IMR-90 (cell line): ENCODE measurements at regions not wholly inside any gene's neighbourhood (a gene's known extent, or its start where the extent isn't known, plus 50 kb on each side); places are given as distances from the start of the nearest gene placed in this dataset.

Experiments used
- ATAC-seq: fragments of 200-7000 bp; cut with Tn5 transposase; 2 replicates; pipeline ENCODE4 v1.9.1; 2020; ENCODE audit warnings: low read depth, mild to moderate bottlenecking, moderate library complexity
- BruUV-seq: library from RNA; stranded (reverse); fragments of 400-500 nt; replicated peaks from 2 replicates; lab custom pipeline; 2021; lab: Mats Ljungman, UMichigan
- CTCF ChIA-PET: fragments of 300-600 bp; formaldehyde crosslinking; extraction: SDS; loops from one replicate; lab custom pipeline; 2021; ENCODE audit warnings: antibody characterized with exemption; lab: Yijun Ruan, JAX
- POLR2A ChIA-PET: fragments of 300-600 bp; sonication (Branson Sonifier 250); formaldehyde crosslinking; loops from one replicate; lab custom pipeline; 2022; ENCODE audit warnings: antibody characterized with exemption; ENCODE audit not compliant: unreplicated experiment; lab: Charles Lee
- DNase-seq: peaks from one replicate; pipeline ENCODE4 v3.0.0; 2013
- H2AFZ ChIP-seq: replicated peaks from 2 replicates; pipeline ENCODE3; 2013; ENCODE audit warnings: low read length, mild to moderate bottlenecking; ENCODE audit not compliant: poor library complexity
- H2AK5ac ChIP-seq: 2 replicates; pipeline ENCODE4 v1.6.1; 2013; ENCODE audit warnings: low read depth, low read length, inconsistent platforms
- H2AK9ac ChIP-seq: replicated peaks from 2 replicates; pipeline ENCODE3; 2013; ENCODE audit warnings: mild to moderate bottlenecking, low read depth, low read length, moderate library complexity; ENCODE audit not compliant: poor library complexity
- H2BK120ac ChIP-seq: 2 replicates; pipeline ENCODE4 v1.6.1; 2013; ENCODE audit warnings: low read depth, low read length, inconsistent platforms
- H2BK15ac ChIP-seq: 3 replicates; pipeline ENCODE4 v1.6.1; 2013; ENCODE audit warnings: low read depth, low read length, inconsistent platforms
- H2BK20ac ChIP-seq: 2 replicates; pipeline ENCODE4 v1.6.1; 2013; ENCODE audit warnings: low read depth, mild to moderate bottlenecking, inconsistent platforms, low read length, moderate library complexity
- H2BK5ac ChIP-seq: 2 replicates; pipeline ENCODE4 v1.6.1; 2013; ENCODE audit warnings: mild to moderate bottlenecking, low read depth, low read length, inconsistent platforms; ENCODE audit not compliant: poor library complexity, severe bottlenecking
- H3K14ac ChIP-seq: replicated peaks from 2 replicates; pipeline ENCODE4 v1.6.1; 2013; ENCODE audit warnings: low read depth, low read length, inconsistent platforms
- H3K18ac ChIP-seq: 2 replicates; pipeline ENCODE4 v1.6.1; 2013; ENCODE audit warnings: low read depth, low read length, control low read depth
- H3K23ac ChIP-seq: 2 replicates; pipeline ENCODE4 v1.6.1; 2013; ENCODE audit warnings: low read depth, low read length, inconsistent platforms
- H3K27ac ChIP-seq: 2 replicates; pipeline ENCODE4 v1.5.1; 2013; ENCODE audit warnings: mild to moderate bottlenecking, control low read depth, low read length; ENCODE audit not compliant: insufficient read depth
- H3K27me3 ChIP-seq: 2 replicates; pipeline ENCODE4 v1.6.1; 2013; ENCODE audit warnings: low read length; ENCODE audit not compliant: control insufficient read depth, insufficient read depth
- H3K36me3 ChIP-seq: 2 replicates; pipeline ENCODE4 v1.6.1; 2013; ENCODE audit warnings: low read length, mixed read lengths; ENCODE audit not compliant: control insufficient read depth, insufficient read depth
- H3K4ac ChIP-seq: 2 replicates; pipeline ENCODE4 v1.6.1; 2013; ENCODE audit warnings: low read depth, low read length, inconsistent platforms
- H3K4me1 ChIP-seq: 2 replicates; pipeline ENCODE4 v1.6.1; 2013; ENCODE audit warnings: low read length, mixed read lengths; ENCODE audit not compliant: control insufficient read depth, insufficient read depth
- H3K4me2 ChIP-seq: 2 replicates; pipeline ENCODE4 v1.6.1; 2013; ENCODE audit warnings: low read depth, mild to moderate bottlenecking, control low read depth, low read length, moderate library complexity
- H3K4me3 ChIP-seq: 2 replicates; pipeline ENCODE4 v1.5.1; 2013; ENCODE audit warnings: low read depth, mild to moderate bottlenecking, control low read depth, low read length, moderate library complexity; ENCODE audit not compliant: insufficient read depth
- H3K56ac ChIP-seq: 2 replicates; pipeline ENCODE4 v1.6.1; 2013; ENCODE audit warnings: low read length, inconsistent platforms; ENCODE audit not compliant: insufficient read depth; ENCODE audit errors: extremely low read depth
- H3K79me1 ChIP-seq, 2 experiments: 2 replicates each; pipeline ENCODE4 v1.6.1; 2013; ENCODE audit warnings: low read length in 2 of 2, inconsistent platforms in 1 of 2, low read depth in 1 of 2
- H3K9ac ChIP-seq: 2 replicates; pipeline ENCODE4 v1.6.1; 2013; ENCODE audit warnings: low read depth, low read length, control low read depth
- H3K9me1 ChIP-seq: 2 replicates; pipeline ENCODE4 v1.6.1; 2013; ENCODE audit warnings: low read length, inconsistent platforms; ENCODE audit not compliant: insufficient read depth
- H3K9me3 ChIP-seq: 2 replicates; pipeline ENCODE4 v1.6.1; 2013; ENCODE audit warnings: low read length; ENCODE audit not compliant: control insufficient read depth, insufficient read depth
- H4K20me1 ChIP-seq: 2 replicates; pipeline ENCODE4 v1.6.1; 2013; ENCODE audit warnings: low read length, inconsistent platforms; ENCODE audit not compliant: insufficient read depth
- H4K5ac ChIP-seq: 2 replicates; pipeline ENCODE4 v1.6.1; 2013; ENCODE audit warnings: mild to moderate bottlenecking, low read depth, low read length, control low read depth
- H4K8ac ChIP-seq, 2 experiments: 2 replicates each; pipeline ENCODE4 v1.6.1; 2013; ENCODE audit warnings: low read depth in 2 of 2, low read length in 2 of 2, control low read depth in 1 of 2, inconsistent platforms in 1 of 2
- H4K91ac ChIP-seq: 2 replicates; pipeline ENCODE4 v1.6.1; 2013; ENCODE audit warnings: low read depth, low read length, inconsistent platforms; ENCODE audit not compliant: insufficient read depth
- BHLHE40 ChIP-seq: fragments of 150-350 bp; IDR thresholded peaks from 2 replicates; pipeline ENCODE4 v1.6.1; 2016; ENCODE audit warnings: mild to moderate bottlenecking, low read depth, low read length
- CEBPB ChIP-seq: IDR thresholded peaks from 2 replicates; pipeline ENCODE4 v1.6.1; 2012; ENCODE audit warnings: low read depth, low read length, improper control_type of control experiment
- CHD1 ChIP-seq: IDR thresholded peaks from 2 replicates; pipeline ENCODE4 v1.6.1; 2012; ENCODE audit warnings: low read depth, low read length, improper control_type of control experiment
- CTCF ChIP-seq: conservative IDR thresholded peaks from 2 replicates; pipeline ENCODE4 v1.5.1; 2012; ENCODE audit warnings: mild to moderate bottlenecking, low read depth, low read length, improper control_type of control experiment
- ELK1 ChIP-seq: fragments of 150-350 bp; IDR thresholded peaks from 2 replicates; pipeline ENCODE4 v1.6.1; 2016; ENCODE audit warnings: low read depth, mild to moderate bottlenecking, low read length, moderate library complexity, borderline replicate concordance
- FOS ChIP-seq: fragments of 150-350 bp; IDR thresholded peaks from 2 replicates; pipeline ENCODE4 v1.6.1; 2016; ENCODE audit warnings: low read depth, low read length
- MAFK ChIP-seq: IDR thresholded peaks from 2 replicates; pipeline ENCODE4 v1.6.1; 2012; ENCODE audit warnings: low read depth, low read length, improper control_type of control experiment
- MAZ ChIP-seq: IDR thresholded peaks from 2 replicates; pipeline ENCODE4 v1.6.1; 2012; ENCODE audit warnings: low read depth, mild to moderate bottlenecking, low read length, improper control_type of control experiment, moderate library complexity, borderline replicate concordance
- MXI1 ChIP-seq: IDR thresholded peaks from 2 replicates; pipeline ENCODE4 v1.6.1; 2012; ENCODE audit warnings: low read depth, mild to moderate bottlenecking, low read length, moderate library complexity, borderline replicate concordance
- NFE2L2 ChIP-seq: fragments of 150-350 bp; IDR thresholded peaks from 2 replicates; pipeline ENCODE4 v1.6.1; 2016; ENCODE audit warnings: low read depth, mild to moderate bottlenecking, low read length
- POLR2A ChIP-seq: IDR thresholded peaks from 2 replicates; pipeline ENCODE4 v1.6.1; 2012; ENCODE audit warnings: mild to moderate bottlenecking, low read depth, low read length
- RAD21 ChIP-seq: IDR thresholded peaks from 2 replicates; pipeline ENCODE4 v1.6.1; 2012; ENCODE audit warnings: low read length, improper control_type of control experiment
- RFX5 ChIP-seq: IDR thresholded peaks from 2 replicates; pipeline ENCODE4 v1.8.0; 2012; ENCODE audit warnings: low read depth, mild to moderate bottlenecking, low read length, moderate library complexity
- SMC3 ChIP-seq: fragments of 150-350 bp; IDR thresholded peaks from 2 replicates; pipeline ENCODE4 v1.6.1; 2016; ENCODE audit warnings: low read depth, mild to moderate bottlenecking, antibody characterized with exemption, low read length, moderate library complexity
- USF2 ChIP-seq: fragments of 150-350 bp; IDR thresholded peaks from 2 replicates; pipeline ENCODE4 v1.6.1; 2017; ENCODE audit warnings: mild to moderate bottlenecking, antibody characterized with exemption, low read length, low read depth
- WGBS, 2 experiments: methylation state at CpG; one replicate each; pipeline versions ENCODE4 v1.1.5 to v1.1.7; 2013; ENCODE audit warnings: missing lambda C conversion rate in 2 of 2; ENCODE audit not compliant: insufficient read length in 1 of 2; ENCODE audit errors: extremely low coverage in 2 of 2; 5-methylcytosine and 5-hydroxymethylcytosine counted together
- dilution Hi-C: fragments of 300-500 bp; cut with HindIII; formaldehyde crosslinking; loops from one replicate; pipeline ENCODE4 v1.14.3; 2018; ENCODE audit warnings: low sequenced_read_pairs; ENCODE audit not compliant: unreplicated experiment
- in situ Hi-C: fragments of 300-500 bp; cut with MboI; formaldehyde crosslinking; loops from 3 replicates; pipeline ENCODE4 v1.14.3; 2019; ENCODE audit warnings: low sequenced_read_pairs, inconsistent platforms, mixed read lengths
- intact Hi-C: fragments of 100-400 bp; cut with micrococcal nuclease; formaldehyde crosslinking; loops from 2 replicates; pipeline ENCODE4 v1.10.0; 2022

GRCh38 chr2:226450141-226450540 is 349.5 kb downstream of the IRS1 start:
- no CpG with 5 or more reads among the region's 6 CpGs for WGBS, 2 experiments
- H3K9me3 ChIP-seq, result peaks cover 9% of the 10 kb centered on the region
- peak overlapping the region; percentile 26; the same call in 1 of the 2 replicates for H2BK120ac ChIP-seq
- no peak overlapping the region for H3K56ac ChIP-seq
- no peak overlapping the region for H3K23ac ChIP-seq
- no peaks in the 10 kb centered on the region for H3K27me3 ChIP-seq
- no peak overlapping the region for H2BK15ac ChIP-seq
- no peak overlapping the region for H2BK20ac ChIP-seq
- 0 out of 2 replicates have a peak overlapping the region, but pooled peaks have one; percentile 42 for H3K14ac ChIP-seq
- ATAC-seq (no peak), DNase-seq (peak; percentile 35)
- no peak overlapping the region for H3K9ac ChIP-seq
- dilution Hi-C loops, result no loop called here
- TF ChIP-seq CTCF (no peak), NFE2L2 (no peak), BHLHE40 (no peak), CEBPB (no peak), MXI1 (no peak), MAZ (no peak), MAFK (no peak), CHD1 (no peak), USF2 (no peak), SMC3 (no peak), FOS (no peak), POLR2A (no peak), RFX5 (no peak), ELK1 (no peak), RAD21 (no peak)
- peak overlapping the region; percentile 36 for H2BK5ac ChIP-seq
- H3K4ac ChIP-seq, result no peak overlapping the region
- H3K4me3 ChIP-seq, result no peak overlapping the region
- no peak overlapping the region; the same call in 1 of the 2 replicates for H4K5ac ChIP-seq
- no peak overlapping the region for H2AK5ac ChIP-seq
- peaks cover 7% of the 10 kb centered on the region for H3K4me1 ChIP-seq
- H4K20me1 ChIP-seq, result no peaks in the 10 kb centered on the region
- no peak overlapping the region for H4K91ac ChIP-seq
- H4K8ac ChIP-seq, result peak overlapping the region in 1 of 2 experiments; percentile 3; a peak in 1 of 4 replicates
- H3K79me1 ChIP-seq, result no peaks in the 10 kb centered on the region; a peak in 1 of 4 replicates
- no peak overlapping the region for H3K4me2 ChIP-seq
- in situ Hi-C loops, result no loop called here
- no peak overlapping the region for H2AFZ ChIP-seq
- H3K18ac ChIP-seq, result no peak overlapping the region
- ChIA-PET POLR2A (interaction anchor here (0.9 kb wide), 1 partner anchor 34 kb away, joined by 5 read pairs; no protein-coding TSS in a partner anchor), CTCF (no interaction called here)
- H3K27ac ChIP-seq, result no peak overlapping the region
- peaks cover 5% of the 10 kb centered on the region for H3K9me1 ChIP-seq
- BruUV-seq, result no TSS peak
- no peak overlapping the region for H2AK9ac ChIP-seq
- intact Hi-C loops, result loop anchor here (2.0 kb wide), 1 partner anchor 19 kb away; no protein-coding TSS in a partner anchor
- H3K36me3 ChIP-seq, result no peaks in the 10 kb centered on the region
